NOMO-1 (cell line): ENCODE measurements at regions not wholly inside any gene's neighbourhood (a gene's known extent, or its start where the extent isn't known, plus 50 kb on each side); places are given as distances from the start of the nearest gene placed in this dataset.
A peak's percentile ranks its signal among the peaks of the same experiment; 100 is the strongest.
"Not testable (repeated sequence)": the region's sequence is repeated elsewhere in the genome, so short reads cannot be mapped to it uniquely, and the experiment has no call there.

Experiments
- DNase-seq, 2 experiments: peaks; one replicate each; lab custom pipeline; 2025; ENCODE audit not compliant: unreplicated experiment in 2 of 2; lab: John Stamatoyannopoulos, UW

- DNase-seq = not testable (repeated sequence)
Observed at GRCh38 chr21:9778541-9778940, 742.8 kb upstream of the TPTE start.

- DNase-seq = no peak
Observed at GRCh38 chr21:9780441-9780937, 740.9 kb upstream of the TPTE start.

- not testable (repeated sequence) for DNase-seq
Observed at GRCh38 chr21:9783587-9783986, 737.8 kb upstream of the TPTE start.

GRCh38 chr21:9784201-9784600, 737.2 kb upstream of the TPTE start:
- DNase-seq = not testable (repeated sequence)

GRCh38 chr21:9786092-9786491, 735.3 kb upstream of the TPTE start:
- DNase-seq = not testable (repeated sequence)

- not testable (repeated sequence) for DNase-seq
Observed at GRCh38 chr21:9788281-9788680, 733.1 kb upstream of the TPTE start.

GRCh38 chr21:9790354-9790753, 731.0 kb upstream of the TPTE start:
- DNase-seq = not testable (repeated sequence)

GRCh38 chr21:9791453-9791852, 729.9 kb upstream of the TPTE start:
- peak in 1 of 2 experiments; percentile 6 for DNase-seq

GRCh38 chr21:9795291-9795690, 726.1 kb upstream of the TPTE start:
- DNase-seq = not testable (repeated sequence)

GRCh38 chr21:9796293-9796692, 725.1 kb upstream of the TPTE start:
- DNase-seq = not testable (repeated sequence)

- DNase-seq = not testable (repeated sequence)
Observed at GRCh38 chr21:9807675-9808074, 713.7 kb upstream of the TPTE start.

GRCh38 chr21:9811223-9812004, 710.0 kb upstream of the TPTE start:
- not testable (repeated sequence) for DNase-seq

GRCh38 chr21:9812507-9812906, 708.9 kb upstream of the TPTE start:
- not testable (repeated sequence) for DNase-seq

GRCh38 chr21:9813894-9814814, 707.2 kb upstream of the TPTE start:
- DNase-seq = not testable (repeated sequence)

- not testable (repeated sequence) for DNase-seq
Observed at GRCh38 chr21:9815181-9815789, 706.1 kb upstream of the TPTE start.

- not testable (repeated sequence) for DNase-seq
Observed at GRCh38 chr21:9816734-9817334, 704.5 kb upstream of the TPTE start.

- not testable (repeated sequence) for DNase-seq
Observed at GRCh38 chr21:9817841-9818441, 703.4 kb upstream of the TPTE start.

GRCh38 chr21:9819549-9820192, 701.7 kb upstream of the TPTE start:
- DNase-seq = not testable (repeated sequence)

GRCh38 chr21:9820579-9820978, 700.8 kb upstream of the TPTE start:
- not testable (repeated sequence) for DNase-seq
